Loucy (cell line): ENCODE measurements at regions not wholly inside any gene's neighbourhood (a gene's known extent, or its start where the extent isn't known, plus 50 kb on each side); places are given as distances from the start of the nearest gene placed in this dataset.

Experiments used
- EZH2phosphoT487 ChIP-seq: fragments of 200-600 bp; IDR thresholded peaks from 2 replicates; pipeline ENCODE4 v1.6.1; 2018; ENCODE audit warnings: antibody characterized with exemption, mild to moderate bottlenecking, moderate library complexity, borderline replicate concordance
- TF ChIP-seq, protein P1 (sequence below): fragments of 200-600 bp; sonication (generic); conservative IDR thresholded peaks from 2 replicates; pipeline ENCODE4 v1.5.1; 2014; ENCODE audit warnings: mild to moderate bottlenecking, antibody characterized with exemption, low read length

DNA sequence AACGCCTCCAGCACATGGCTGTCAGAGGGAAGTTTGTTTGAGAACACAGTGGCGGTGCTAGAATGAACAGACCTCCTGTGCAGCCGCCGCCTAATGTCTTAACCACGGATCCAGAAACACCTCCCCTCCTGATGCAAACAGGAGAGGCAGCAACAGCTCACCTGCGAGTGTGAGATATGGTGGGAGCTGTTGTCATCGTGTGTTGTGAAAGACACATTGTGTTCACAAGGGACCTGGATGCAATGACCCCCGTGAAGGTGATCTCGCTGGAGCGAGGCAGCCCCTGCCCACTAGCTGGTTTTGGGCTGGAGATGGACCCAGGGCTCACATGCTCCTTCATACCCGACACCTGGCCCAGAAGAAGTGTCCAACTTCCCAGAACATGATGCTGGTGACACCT lies 315.3 kb upstream of the C1orf174 start:
- TF ChIP-seq, protein P1, sequence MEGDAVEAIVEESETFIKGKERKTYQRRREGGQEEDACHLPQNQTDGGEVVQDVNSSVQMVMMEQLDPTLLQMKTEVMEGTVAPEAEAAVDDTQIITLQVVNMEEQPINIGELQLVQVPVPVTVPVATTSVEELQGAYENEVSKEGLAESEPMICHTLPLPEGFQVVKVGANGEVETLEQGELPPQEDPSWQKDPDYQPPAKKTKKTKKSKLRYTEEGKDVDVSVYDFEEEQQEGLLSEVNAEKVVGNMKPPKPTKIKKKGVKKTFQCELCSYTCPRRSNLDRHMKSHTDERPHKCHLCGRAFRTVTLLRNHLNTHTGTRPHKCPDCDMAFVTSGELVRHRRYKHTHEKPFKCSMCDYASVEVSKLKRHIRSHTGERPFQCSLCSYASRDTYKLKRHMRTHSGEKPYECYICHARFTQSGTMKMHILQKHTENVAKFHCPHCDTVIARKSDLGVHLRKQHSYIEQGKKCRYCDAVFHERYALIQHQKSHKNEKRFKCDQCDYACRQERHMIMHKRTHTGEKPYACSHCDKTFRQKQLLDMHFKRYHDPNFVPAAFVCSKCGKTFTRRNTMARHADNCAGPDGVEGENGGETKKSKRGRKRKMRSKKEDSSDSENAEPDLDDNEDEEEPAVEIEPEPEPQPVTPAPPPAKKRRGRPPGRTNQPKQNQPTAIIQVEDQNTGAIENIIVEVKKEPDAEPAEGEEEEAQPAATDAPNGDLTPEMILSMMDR = no peak
- no peak for TF ChIP-seq EZH2phosphoT487
